AG10803 (cell line): ENCODE measurements at regions not wholly inside any gene's neighbourhood (a gene's known extent, or its start where the extent isn't known, plus 50 kb on each side); places are given as distances from the start of the nearest gene placed in this dataset.

Experiments used
- DNase-seq: peaks from one replicate; pipeline ENCODE4 v3.0.0; 2010; ENCODE audit warnings: low read depth
- H3K4me3 ChIP-seq: 2 replicates; pipeline ENCODE4 v1.5.1; 2011; ENCODE audit warnings: mild to moderate bottlenecking, low read length, control low read depth
- TF ChIP-seq, protein P1 (sequence below): conservative IDR thresholded peaks from 2 replicates; pipeline ENCODE4 v1.5.1; 2011; ENCODE audit warnings: mild to moderate bottlenecking, low read length, control low read depth, inconsistent platforms

DNA sequence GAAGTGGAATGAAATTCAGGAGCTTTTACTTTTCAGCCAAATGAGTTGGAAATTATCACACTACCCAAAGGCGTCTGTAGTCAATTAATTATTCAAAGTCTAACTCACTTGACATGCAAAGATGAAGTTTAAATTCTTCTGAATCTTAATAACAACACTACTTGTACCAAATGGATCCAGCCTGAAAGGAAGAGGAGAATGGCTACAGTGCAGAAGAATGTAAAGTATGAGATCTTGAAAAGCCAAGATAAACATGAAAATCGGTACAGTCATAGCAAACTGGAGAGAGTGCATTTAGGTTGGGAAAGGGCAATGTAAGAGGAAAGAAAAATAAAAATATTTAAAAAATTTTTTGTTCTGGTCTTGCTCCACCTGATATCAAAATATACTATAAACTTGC is 195.5 kb downstream of the SIM1 start:
- DNase-seq, result peak; percentile 88
- TF ChIP-seq, protein P1, sequence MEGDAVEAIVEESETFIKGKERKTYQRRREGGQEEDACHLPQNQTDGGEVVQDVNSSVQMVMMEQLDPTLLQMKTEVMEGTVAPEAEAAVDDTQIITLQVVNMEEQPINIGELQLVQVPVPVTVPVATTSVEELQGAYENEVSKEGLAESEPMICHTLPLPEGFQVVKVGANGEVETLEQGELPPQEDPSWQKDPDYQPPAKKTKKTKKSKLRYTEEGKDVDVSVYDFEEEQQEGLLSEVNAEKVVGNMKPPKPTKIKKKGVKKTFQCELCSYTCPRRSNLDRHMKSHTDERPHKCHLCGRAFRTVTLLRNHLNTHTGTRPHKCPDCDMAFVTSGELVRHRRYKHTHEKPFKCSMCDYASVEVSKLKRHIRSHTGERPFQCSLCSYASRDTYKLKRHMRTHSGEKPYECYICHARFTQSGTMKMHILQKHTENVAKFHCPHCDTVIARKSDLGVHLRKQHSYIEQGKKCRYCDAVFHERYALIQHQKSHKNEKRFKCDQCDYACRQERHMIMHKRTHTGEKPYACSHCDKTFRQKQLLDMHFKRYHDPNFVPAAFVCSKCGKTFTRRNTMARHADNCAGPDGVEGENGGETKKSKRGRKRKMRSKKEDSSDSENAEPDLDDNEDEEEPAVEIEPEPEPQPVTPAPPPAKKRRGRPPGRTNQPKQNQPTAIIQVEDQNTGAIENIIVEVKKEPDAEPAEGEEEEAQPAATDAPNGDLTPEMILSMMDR, result no peak
- no peak overlapping the region for H3K4me3 ChIP-seq

DNA sequence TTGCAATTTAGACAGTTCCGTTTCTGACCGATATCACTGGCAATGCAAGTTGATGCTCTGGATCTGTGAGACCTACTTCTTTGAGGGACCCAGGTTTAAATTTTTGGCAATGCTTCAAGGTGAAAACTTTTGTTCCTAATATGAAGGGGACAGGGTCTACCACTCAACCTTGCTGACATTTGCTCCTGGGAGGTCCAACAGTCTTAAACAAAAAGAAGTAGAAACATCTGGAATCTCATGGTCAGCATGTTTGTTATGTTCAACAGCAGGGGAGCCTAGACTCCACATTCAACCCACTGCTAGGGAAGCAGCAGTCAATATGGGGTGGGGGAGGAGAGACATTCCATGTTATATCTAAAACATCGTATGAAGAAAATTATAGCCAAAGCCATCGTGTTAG is 196.4 kb downstream of the SIM1 start:
- no peak for DNase-seq
- no peak overlapping the region for H3K4me3 ChIP-seq
- TF ChIP-seq, protein P1, result no peak

DNA sequence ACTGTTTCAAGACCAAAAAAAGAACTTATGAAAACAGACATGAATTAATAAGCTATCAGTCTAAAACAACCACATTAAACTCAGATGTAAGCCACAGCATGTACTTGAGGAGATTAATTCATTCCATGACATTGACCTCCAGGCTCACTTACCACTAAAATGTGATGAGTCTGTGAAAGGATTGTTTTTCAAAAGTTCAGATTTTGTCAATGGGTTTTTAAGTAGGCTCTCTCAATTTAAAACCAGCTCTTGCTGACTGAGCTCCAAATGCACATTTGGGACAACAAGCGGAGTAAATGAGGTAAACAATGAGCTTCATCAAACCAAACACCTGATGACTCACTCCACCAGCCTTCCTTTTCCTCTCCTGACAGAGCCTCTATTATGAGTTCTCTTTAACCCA is 197.0 kb downstream of the SIM1 start:
- DNase-seq, result peak; percentile 84
- no peak overlapping the region for H3K4me3 ChIP-seq
- TF ChIP-seq, protein P1, result no peak

DNA sequence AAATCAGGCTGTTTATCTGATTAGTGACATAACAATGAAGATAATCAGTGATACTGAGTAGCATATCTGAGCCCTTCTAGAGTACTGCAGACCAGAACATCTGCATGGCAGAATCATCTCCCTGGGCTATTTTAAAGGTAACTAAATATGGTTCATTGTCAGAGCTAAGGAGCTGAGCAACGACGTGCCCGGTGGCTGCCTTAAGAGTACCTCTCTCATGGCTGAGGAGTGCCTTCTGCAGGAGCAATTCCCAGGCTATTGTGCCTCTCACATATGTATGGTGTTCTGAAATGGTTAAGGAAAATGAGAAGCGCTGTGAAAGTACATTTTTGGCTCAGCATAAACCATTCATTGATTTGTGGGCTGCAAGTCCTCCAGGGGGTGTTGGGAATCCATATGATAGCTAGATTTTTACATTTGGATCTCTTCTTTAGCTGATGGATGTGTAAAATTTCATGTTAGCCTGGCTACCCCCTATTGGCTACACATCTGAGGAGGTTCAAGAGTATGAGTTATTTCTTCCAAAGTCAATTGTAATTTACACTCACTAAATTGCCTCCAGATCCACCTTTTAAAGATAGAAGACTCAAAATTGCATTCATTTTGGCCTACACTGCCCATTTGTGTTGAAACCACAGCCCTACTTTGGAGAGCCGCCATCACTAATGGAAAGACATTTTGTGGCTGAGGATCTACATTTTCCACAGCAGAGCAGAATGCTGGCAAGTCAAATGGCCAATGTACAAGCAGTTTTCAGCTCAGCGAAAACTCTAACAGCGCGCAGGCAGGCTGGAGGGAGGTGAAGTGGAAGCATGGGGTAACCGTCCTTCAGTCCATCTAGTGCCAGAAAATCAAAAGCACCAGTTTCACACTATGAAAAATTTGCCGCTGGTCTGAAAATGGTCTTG is 198.0 kb downstream of the SIM1 start:
- H3K4me3 ChIP-seq, result no peak overlapping the region
- TF ChIP-seq, protein P1, result 0 out of 2 replicates have a peak, but pooled peaks have one; percentile 7
- DNase-seq, result peak; percentile 68

DNA sequence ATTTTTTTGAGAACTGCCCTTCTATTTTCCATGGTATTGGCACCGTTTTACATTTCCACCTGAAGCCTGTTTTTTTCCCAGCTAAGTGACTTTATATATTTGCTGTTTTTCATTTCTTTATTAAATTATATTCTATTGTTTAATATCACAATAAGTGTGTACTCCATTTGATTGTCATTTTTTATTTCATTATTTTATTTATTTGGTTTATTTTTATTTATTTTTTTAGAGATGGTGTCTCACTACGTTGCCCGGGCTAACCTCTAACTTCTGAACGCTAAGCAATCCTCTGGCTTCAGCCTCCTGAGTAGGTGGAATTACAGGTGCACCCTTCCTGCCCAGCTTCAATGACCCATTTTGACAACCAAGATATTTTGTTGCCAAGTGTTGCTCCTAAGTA is 202.6 kb downstream of the SIM1 start:
- DNase-seq, result no peak
- H3K4me3 ChIP-seq, result no peak overlapping the region
- TF ChIP-seq, protein P1, result no peak

DNA sequence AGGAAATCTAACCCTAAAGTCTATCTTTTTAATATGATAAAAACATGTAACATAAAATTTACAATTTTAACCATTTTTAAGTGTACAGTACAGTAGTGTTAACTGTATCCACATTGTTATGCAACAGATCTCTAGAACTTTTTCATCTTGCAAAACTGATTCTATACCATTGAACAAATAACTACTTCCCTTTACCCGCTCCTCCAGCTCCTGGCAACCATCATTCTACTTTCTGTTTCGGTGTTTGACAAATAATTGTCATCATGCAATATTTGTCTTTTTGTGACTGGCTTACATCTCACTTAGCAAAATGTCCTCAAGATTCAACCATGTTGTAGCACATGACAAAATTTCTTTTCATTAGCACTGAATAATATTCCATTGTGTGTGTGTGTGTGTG is 203.2 kb downstream of the SIM1 start:
- no peak for DNase-seq
- TF ChIP-seq, protein P1, result no peak
- H3K4me3 ChIP-seq, result no peak overlapping the region

DNA sequence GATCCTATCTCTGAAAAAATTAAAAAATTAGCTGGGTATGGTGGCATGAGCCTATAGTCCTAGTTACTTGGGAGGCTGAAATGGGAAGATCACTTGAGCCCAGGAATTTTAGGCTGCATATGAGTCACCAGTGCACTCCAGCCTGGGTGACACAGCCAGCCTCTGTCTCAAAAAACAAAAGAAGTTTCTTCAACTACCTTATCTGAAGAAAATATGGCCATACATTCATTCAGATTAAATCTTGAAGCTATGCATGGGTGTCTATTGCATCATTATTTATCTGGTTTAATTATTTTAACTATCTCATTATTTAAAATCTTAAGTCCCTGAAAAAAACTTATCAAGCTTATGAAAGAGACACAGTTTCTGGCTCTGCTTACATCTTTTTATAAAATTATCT is 204.1 kb downstream of the SIM1 start:
- H3K4me3 ChIP-seq, result no peak overlapping the region
- TF ChIP-seq, protein P1, result no peak
- DNase-seq, result no peak
